Activated B cell treated with CpG ODN at 0.5 μM for 24 hours (primary cell): ENCODE measurements at regions not wholly inside any gene's neighbourhood (a gene's known extent, or its start where the extent isn't known, plus 50 kb on each side); places are given as distances from the start of the nearest gene placed in this dataset.

Source experiments
- ATAC-seq: fragments of 200-7000 bp; cut with Tn5 transposase; one replicate; pipeline ENCODE4 v1.10.0; 2021; ENCODE audit warnings: low read depth, mild to moderate bottlenecking, moderate library complexity
- CTCF ChIA-PET: fragments of 350-600 bp; sonication (Branson Sonifier 250); formaldehyde crosslinking; loops from one replicate; lab custom pipeline; 2021; ENCODE audit warnings: antibody characterized with exemption; lab: Charles Lee
- POLR2A ChIA-PET: fragments of 350-600 bp; sonication (Branson Sonifier 250); formaldehyde crosslinking; loops from one replicate; lab custom pipeline; 2021; ENCODE audit warnings: antibody characterized with exemption; lab: Charles Lee
- DNase-seq: peaks from one replicate; pipeline ENCODE4 v3.0.0; 2022
- H3K27ac Mint-ChIP-seq: one replicate; pipeline ENCODE4 v1.8.0; 2020; ENCODE audit warnings: mixed read lengths
- H3K27me3 Mint-ChIP-seq: one replicate; pipeline ENCODE4 v1.8.0; 2021; ENCODE audit warnings: mixed read lengths
- H3K36me3 Mint-ChIP-seq: one replicate; pipeline ENCODE4 v1.8.0; 2021; ENCODE audit warnings: low read depth, mixed read lengths
- H3K4me1 Mint-ChIP-seq: one replicate; pipeline ENCODE4 v1.8.0; 2021; ENCODE audit warnings: mixed read lengths
- H3K4me3 Mint-ChIP-seq: one replicate; pipeline ENCODE4 v1.8.0; 2020; ENCODE audit warnings: mild to moderate bottlenecking, mixed read lengths
- H3K9me3 Mint-ChIP-seq: one replicate; pipeline ENCODE4 v1.8.0; 2020; ENCODE audit warnings: mixed read lengths
- CTCF ChIP-seq: fragments of 200-600 bp; IDR thresholded peaks from one replicate; pipeline ENCODE4 v1.8.0; 2022; ENCODE audit warnings: antibody characterized with exemption, mild to moderate bottlenecking
- intact Hi-C: fragments of 100-400 bp; cut with micrococcal nuclease; formaldehyde crosslinking; loops from one replicate; pipeline ENCODE4 v1.15.1; 2024

DNA sequence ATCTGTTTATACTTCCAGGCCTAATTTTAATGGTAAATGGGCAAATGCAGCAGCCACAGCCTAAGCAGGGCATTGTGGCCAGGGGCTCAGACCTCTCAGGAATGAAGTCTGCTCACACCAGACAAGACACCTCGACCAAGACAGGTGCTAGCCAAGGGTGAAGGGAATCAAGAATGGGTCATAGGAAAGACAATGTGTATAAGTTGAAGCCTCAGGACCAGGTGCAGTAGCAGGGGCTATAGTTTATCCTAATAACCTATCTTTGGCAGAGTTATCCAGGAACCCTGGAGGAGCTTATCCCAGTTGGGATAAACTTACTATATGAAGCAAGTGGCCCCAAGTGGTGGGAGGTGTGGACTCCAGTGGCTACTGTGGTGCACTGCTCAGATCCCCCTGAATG, 165.0 kb upstream of the TAB2 start:
- Mint-ChIP-seq H3K27ac (no peak overlapping the region), H3K4me3 (no peak overlapping the region), H3K9me3 (no peaks in the 10 kb centered on the region), H3K36me3 (no peaks in the 10 kb centered on the region), H3K4me1 (no peaks in the 10 kb centered on the region), H3K27me3 (no peaks in the 10 kb centered on the region)
- intact Hi-C loops, result no loop called here
- POLR2A ChIA-PET, result no interaction called here
- ATAC-seq (no peak), DNase-seq (no peak)
- CTCF ChIA-PET, result no interaction called here
- TF ChIP-seq CTCF, result no peak

DNA sequence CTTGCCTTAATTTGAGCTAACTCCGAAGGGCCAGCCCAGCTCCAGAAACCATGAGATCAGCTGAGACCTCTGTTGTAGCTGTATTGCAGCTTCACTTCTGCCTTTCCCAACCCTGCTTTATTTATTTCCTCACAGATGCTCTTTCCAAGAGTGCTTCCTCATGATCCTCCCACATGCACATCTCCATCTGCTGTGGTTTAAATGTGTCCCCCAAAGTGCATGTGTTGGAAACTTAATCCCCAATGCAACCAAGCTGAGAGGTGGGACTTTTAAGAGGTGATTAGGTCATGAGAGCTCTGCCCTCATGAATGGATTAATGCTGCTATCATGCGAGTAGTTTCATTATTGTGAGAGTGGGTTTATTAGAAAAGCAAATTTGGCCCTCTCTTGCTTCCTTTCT, 164.4 kb upstream of the TAB2 start:
- no peak overlapping the region for H3K27ac Mint-ChIP-seq
- no peak for TF ChIP-seq CTCF
- CTCF ChIA-PET, result no interaction called here
- POLR2A ChIA-PET, result interaction anchor here (0.5 kb wide), 1 partner anchor 179 kb away, joined by 3 read pairs; no protein-coding TSS in a partner anchor
- no peak for DNase-seq
- no peaks in the 10 kb centered on the region for H3K36me3 Mint-ChIP-seq
- no peaks in the 10 kb centered on the region for H3K27me3 Mint-ChIP-seq
- no peaks in the 10 kb centered on the region for H3K4me1 Mint-ChIP-seq
- intact Hi-C loops, result no loop called here
- no peak overlapping the region for H3K4me3 Mint-ChIP-seq
- no peak for ATAC-seq
- no peaks in the 10 kb centered on the region for H3K9me3 Mint-ChIP-seq

- Mint-ChIP-seq H3K4me1 (no peaks in the 10 kb centered on the region), H3K36me3 (no peaks in the 10 kb centered on the region), H3K9me3 (no peaks in the 10 kb centered on the region), H3K27me3 (no peaks in the 10 kb centered on the region), H3K27ac (no peak overlapping the region), H3K4me3 (no peak overlapping the region)
- CTCF ChIA-PET, result no interaction called here
- no peak for ATAC-seq
- TF ChIP-seq CTCF, result no peak
- intact Hi-C loops, result no loop called here
- POLR2A ChIA-PET, result interaction anchor here (0.5 kb wide), 1 partner anchor 179 kb away, joined by 3 read pairs; no protein-coding TSS in a partner anchor
- DNase-seq, result no peak
Measured at GRCh38 chr6:149153693-149154092, 163.8 kb upstream of the TAB2 start.

GRCh38 chr6:149154261-149154821, 163.2 kb upstream of the TAB2 start:
- Mint-ChIP-seq H3K4me3 (no peak overlapping the region), H3K36me3 (no peaks in the 10 kb centered on the region), H3K9me3 (no peaks in the 10 kb centered on the region), H3K27ac (no peak overlapping the region), H3K4me1 (peaks cover 5% of the 10 kb centered on the region), H3K27me3 (no peaks in the 10 kb centered on the region)
- no peak for ATAC-seq
- intact Hi-C loops, result no loop called here
- CTCF ChIA-PET, result no interaction called here
- no peak for DNase-seq
- TF ChIP-seq CTCF, result no peak
- POLR2A ChIA-PET, result no interaction called here

GRCh38 chr6:149157126-149157525, 160.4 kb upstream of the TAB2 start:
- Mint-ChIP-seq H3K27ac (no peak overlapping the region), H3K36me3 (no peaks in the 10 kb centered on the region), H3K4me3 (no peak overlapping the region), H3K4me1 (peaks cover 6% of the 10 kb centered on the region), H3K27me3 (no peaks in the 10 kb centered on the region), H3K9me3 (no peaks in the 10 kb centered on the region)
- DNase-seq, result no peak
- ChIA-PET POLR2A (no interaction called here), CTCF (no interaction called here)
- TF ChIP-seq CTCF, result no peak
- intact Hi-C loops, result no loop called here
- no peak for ATAC-seq
